Stimulated activated CD8-positive, alpha-beta memory T cell treated with anti-CD3 and anti-CD28 coated beads, Interleukin-12 subunit alpha, Interleukin-12 subunit beta, amount 100 ng/mL, for 24 hours (primary cell): ENCODE measurements at regions not wholly inside any gene's neighbourhood (a gene's known extent, or its start where the extent isn't known, plus 50 kb on each side); places are given as distances from the start of the nearest gene placed in this dataset.

Source experiments
- DNase-seq: peaks from one replicate; pipeline ENCODE4 v3.0.0-alpha.2; 2020; ENCODE audit errors: extremely low read depth

DNA sequence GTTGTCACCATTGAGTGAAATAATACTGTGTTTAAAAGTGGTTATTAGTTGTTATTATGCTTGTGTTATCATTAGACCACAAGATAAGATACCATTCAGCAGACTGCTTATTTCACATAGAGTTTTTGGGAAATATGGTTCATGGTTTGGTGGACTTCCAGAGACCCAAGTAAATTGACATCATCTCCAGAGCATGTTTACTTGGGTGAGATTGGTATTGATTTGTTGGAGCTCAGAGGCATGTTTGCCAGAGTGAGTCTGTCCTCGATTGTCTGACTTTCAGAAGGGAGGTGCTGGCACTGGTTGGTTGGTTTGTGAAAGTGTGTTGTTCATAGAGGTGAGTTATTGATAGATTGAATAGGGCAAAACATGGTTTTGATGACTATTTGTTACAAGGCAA, 291.4 kb downstream of the TGFB2 start:
- no peak for DNase-seq

- DNase-seq, result no peak
Observed at GRCh38 chr1:218640173-218640572, 295.0 kb downstream of the TGFB2 start.

GRCh38 chr1:218642033-218642948, 297.2 kb downstream of the TGFB2 start:
- DNase-seq, result no peak

DNA sequence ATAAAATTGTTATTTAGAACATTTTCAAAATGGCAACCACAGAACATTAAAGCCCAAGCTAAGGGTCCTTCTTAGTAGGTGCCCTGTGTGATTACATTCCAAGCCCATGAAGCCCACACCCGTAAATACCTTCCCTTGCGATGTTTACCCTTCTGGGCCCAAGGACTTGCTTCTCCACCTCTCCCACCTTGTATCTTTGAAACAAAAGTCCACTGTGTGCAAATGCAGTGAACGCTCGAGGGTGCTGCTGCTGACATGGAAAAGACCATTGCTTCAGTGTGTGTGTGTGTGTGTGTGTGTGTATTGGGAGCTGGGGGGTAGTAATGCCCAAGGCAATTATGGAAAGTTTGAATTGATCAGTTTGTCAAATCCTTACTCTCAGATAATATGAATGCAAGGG, 298.1 kb downstream of the TGFB2 start:
- DNase-seq, result no peak

DNA sequence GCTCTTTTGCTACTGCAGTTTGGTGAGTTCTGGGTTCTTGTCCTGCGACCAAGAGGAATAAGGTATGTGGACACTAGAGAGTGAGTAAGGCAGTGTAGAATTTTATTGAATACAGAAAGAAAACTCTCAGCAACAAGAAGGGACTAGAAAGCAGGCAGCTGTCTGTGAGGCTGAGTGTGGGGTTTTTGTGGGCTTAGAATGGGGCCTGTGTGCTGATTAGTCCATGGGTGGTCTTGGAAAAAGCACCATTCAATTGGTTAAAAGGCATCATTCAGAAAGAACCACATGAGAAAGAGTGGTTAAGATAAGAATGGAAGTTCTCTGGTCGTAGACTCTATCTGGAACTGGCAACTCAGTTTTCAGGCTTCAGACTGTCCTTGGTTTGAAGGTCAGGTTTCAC, 298.8 kb downstream of the TGFB2 start:
- no peak for DNase-seq

DNA sequence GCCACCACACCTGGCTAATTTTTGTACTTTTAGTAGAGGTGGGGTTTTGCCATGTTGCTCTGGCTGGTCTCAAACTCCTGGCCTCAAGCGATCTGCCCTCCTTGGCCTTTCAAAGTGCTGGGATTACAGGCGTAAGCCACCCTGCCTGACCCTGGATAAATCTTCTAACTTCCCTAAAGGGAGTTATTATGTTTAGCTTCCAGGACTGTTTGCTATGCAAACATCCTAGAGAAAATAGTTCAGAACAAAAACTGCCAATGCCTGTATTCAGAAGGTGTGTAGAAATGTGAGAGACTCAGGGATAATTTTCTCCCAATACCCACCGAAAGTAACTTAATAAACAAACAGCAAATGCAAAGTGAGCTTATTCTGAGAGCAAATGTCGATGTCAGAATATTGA, 301.2 kb downstream of the TGFB2 start:
- DNase-seq, result no peak

DNA sequence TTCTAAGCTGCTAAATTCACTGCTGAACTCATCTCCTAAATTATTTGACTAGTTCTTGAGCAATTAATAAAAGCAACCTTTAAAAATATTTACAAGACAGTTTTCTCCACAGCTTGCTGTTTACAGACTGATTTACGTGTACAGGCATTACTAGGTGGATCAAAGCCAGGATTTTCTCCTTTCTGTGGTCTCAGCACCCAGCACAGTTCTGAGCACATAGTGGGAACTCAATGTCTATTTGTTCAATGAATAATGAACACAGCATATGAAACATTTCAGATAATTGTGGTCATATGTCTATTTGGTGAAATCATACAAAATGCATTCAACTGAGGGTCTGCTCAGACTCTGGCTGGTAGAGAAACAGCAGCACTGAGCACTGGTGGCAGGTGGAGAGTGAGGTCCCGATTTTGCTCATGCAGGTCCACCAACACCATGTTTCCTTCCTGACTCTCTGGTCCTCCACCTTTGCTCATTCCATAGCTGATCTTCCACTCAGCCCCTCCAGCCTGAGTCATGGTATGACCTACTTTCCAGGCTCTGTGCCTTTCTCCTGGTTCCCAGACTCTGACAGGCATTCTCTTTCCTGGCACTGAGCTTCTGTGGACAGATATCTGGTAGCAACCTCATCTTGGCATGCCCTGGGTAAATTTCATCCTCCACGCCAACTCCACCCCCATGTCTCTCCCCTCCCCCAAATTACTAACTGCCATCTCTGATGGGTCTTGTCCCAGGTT, 311.3 kb downstream of the TGFB2 start:
- DNase-seq, result no peak

- no peak for DNase-seq
Observed at GRCh38 chr1:218658269-218658668, 313.1 kb downstream of the TGFB2 start.

GRCh38 chr1:218658899-218659298, 313.8 kb downstream of the TGFB2 start:
- no peak for DNase-seq

GRCh38 chr1:218659911-218660677, 315.0 kb downstream of the TGFB2 start:
- DNase-seq, result no peak

DNA sequence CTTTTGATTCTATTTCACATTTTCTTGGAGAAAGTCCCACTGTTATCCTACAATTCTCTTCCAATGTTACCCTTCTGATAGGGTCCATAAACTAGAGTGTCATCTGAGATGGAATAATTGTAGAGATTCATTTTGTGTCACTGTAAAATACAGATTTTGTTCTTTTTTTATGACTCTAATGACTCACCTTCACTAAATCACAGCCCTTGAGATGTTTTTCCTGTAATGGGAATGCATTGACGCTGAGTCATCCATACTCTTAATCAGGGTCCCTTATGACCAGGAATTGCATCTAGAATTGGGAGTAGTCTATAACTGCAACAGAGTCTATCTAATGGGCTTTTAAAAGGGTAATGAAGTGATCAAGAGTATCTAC, 315.5 kb downstream of the TGFB2 start:
- no peak for DNase-seq

DNA sequence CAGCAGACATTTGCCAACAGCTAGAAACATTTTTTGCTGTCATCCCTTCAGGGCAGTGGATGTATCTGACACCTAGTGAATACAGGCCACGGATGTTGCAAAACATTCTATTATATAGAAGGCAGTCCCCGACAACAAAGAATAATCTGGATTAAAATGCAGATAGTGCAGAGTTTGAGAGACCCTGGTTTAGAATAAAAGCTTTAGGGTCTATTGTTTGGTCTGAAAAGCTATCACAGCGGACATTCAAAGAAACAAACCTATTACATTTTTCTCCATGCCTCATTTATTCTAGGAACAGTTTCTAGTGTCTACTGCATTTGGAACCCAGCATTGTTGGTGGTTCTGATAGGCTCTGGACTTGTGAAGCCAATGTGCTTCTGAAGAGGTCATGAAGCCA, 316.3 kb downstream of the TGFB2 start:
- no peak for DNase-seq

- DNase-seq, result no peak
Observed at GRCh38 chr1:218664385-218665170, 319.4 kb downstream of the TGFB2 start.

GRCh38 chr1:218665221-218665620, 320.1 kb downstream of the TGFB2 start:
- DNase-seq, result no peak

GRCh38 chr1:218666263-218666662, 321.1 kb downstream of the TGFB2 start:
- no peak for DNase-seq

GRCh38 chr1:218667781-218668516, 322.8 kb downstream of the TGFB2 start:
- DNase-seq, result no peak

GRCh38 chr1:218669431-218669830, 324.3 kb downstream of the TGFB2 start:
- DNase-seq, result no peak

GRCh38 chr1:218670875-218671274, 325.7 kb downstream of the TGFB2 start:
- no peak for DNase-seq

GRCh38 chr1:218671573-218671972, 326.4 kb downstream of the TGFB2 start:
- DNase-seq, result no peak

DNA sequence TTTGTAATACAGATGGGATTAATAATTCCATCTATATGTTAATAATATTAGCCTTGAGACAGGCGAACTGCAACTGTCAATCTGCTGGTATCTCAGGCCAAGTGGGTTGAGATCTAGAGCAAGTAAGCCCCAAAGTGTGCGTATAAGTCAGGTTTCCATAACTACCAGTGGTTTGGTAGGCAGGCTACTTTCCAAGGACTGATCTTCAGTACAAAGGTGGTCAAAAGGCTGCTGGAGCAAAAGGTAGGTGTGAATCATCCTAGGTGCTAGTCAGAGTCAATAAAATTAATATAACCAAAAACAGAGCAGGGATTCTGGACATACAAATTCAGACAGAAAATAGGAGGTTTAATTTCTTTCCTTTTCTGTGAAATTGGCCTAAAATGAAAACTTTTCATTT, 328.0 kb downstream of the TGFB2 start:
- no peak for DNase-seq

GRCh38 chr1:218674280-218674773, 329.2 kb downstream of the TGFB2 start:
- DNase-seq, result no peak
